ENCODE measurements at regions not wholly inside any gene's neighbourhood (a gene's known extent, or its start where the extent isn't known, plus 50 kb on each side); places are given as distances from the start of the nearest gene placed in this dataset.
A peak's percentile ranks its signal among the peaks of the same experiment; 100 is the strongest.

- peaks cover 7% of the 10 kb centered on the region for H3K9me3 ChIP-seq (ENCODE audit: control insufficient read depth, low read depth, low read length)
- no peaks in the 10 kb centered on the region for H3K36me3 ChIP-seq (ENCODE audit: control insufficient read depth in 2 of 2, extremely low read depth in 1 of 2, insufficient read depth in 2 of 2, low read length in 2 of 2)
- no peaks in the 10 kb centered on the region for H3K79me2 ChIP-seq (ENCODE audit: control insufficient read depth, insufficient read depth, low read length)
- DNase-seq (ENCODE audit: low read depth, low spot score) (peak; percentile 98), FAIRE-seq (peak; percentile 96)
- H2AFZ ChIP-seq (ENCODE audit: control insufficient read depth, low read length): no peak overlapping the region
- TF ChIP-seq EZH2 (IDR thresholded peaks at IDR 0.05; ENCODE audit: low read length) (no peak), CTCF (optimal IDR thresholded peaks at IDR 0.05 in 1 of 3, IDR thresholded peaks at IDR 0.05 in 1 of 3, conservative IDR thresholded peaks at IDR 0.05 in 1 of 3; ENCODE audit: extremely low read depth in 1 of 3, insufficient read depth in 2 of 3, low read length in 3 of 3) (no peak)
- dilution Hi-C loops (cut with MboI; ENCODE audit: extremely low pct_ligation_motif_present, low sequenced_read_pairs): no loop called here
- H3K4me1 ChIP-seq (ENCODE audit: control insufficient read depth, extremely low read depth, insufficient read depth, low read length): peaks cover 66% of the 10 kb centered on the region
- peak overlapping the region; percentile 91 for H3K27ac ChIP-seq (ENCODE audit: control insufficient read depth, insufficient read depth, low read length)
- no peaks in the 10 kb centered on the region for H3K27me3 ChIP-seq (ENCODE audit: control insufficient read depth, extremely low read depth, insufficient read depth, low read length)
- no peaks in the 10 kb centered on the region for H3K9me1 ChIP-seq (ENCODE audit: control insufficient read depth, extremely low read depth, insufficient read depth, low read length)
- peak overlapping the region; percentile 68 for H3K9ac ChIP-seq (ENCODE audit: control insufficient read depth, extremely low read depth, insufficient read depth, low read length)
- peak overlapping the region; percentile 40 for H3K4me2 ChIP-seq (ENCODE audit: control insufficient read depth, extremely low read depth, insufficient read depth, low read depth, low read length)
- H3K4me3 ChIP-seq (ENCODE audit: control insufficient read depth in 2 of 3, extremely low read depth in 1 of 3, insufficient read depth in 2 of 3, low read depth in 1 of 3, low read length in 3 of 3): no peak overlapping the region
- no peaks in the 10 kb centered on the region for H4K20me1 ChIP-seq (ENCODE audit: control insufficient read depth, extremely low read depth, insufficient read depth, low read length)
Observed at GRCh38 chr2:43086451-43087221, 139.8 kb downstream of the ZFP36L2 start.

GRCh38 chr2:43085929-43086328 lies 140.5 kb downstream of the ZFP36L2 start:
- Histone ChIP-seq H3K4me3 (ENCODE audit: control insufficient read depth in 2 of 3, extremely low read depth in 1 of 3, insufficient read depth in 2 of 3, low read depth in 1 of 3, low read length in 3 of 3) (no peak overlapping the region), H3K9me1 (ENCODE audit: control insufficient read depth, extremely low read depth, insufficient read depth, low read length) (no peaks in the 10 kb centered on the region), H3K9ac (ENCODE audit: control insufficient read depth, extremely low read depth, insufficient read depth, low read length) (peak overlapping the region; percentile 68), H3K79me2 (ENCODE audit: control insufficient read depth, insufficient read depth, low read length) (no peaks in the 10 kb centered on the region), H3K36me3 (ENCODE audit: control insufficient read depth in 2 of 2, extremely low read depth in 1 of 2, insufficient read depth in 2 of 2, low read length in 2 of 2) (no peaks in the 10 kb centered on the region), H2AFZ (ENCODE audit: control insufficient read depth, low read length) (no peak overlapping the region), H3K4me1 (ENCODE audit: control insufficient read depth, extremely low read depth, insufficient read depth, low read length) (peaks cover 69% of the 10 kb centered on the region), H4K20me1 (ENCODE audit: control insufficient read depth, extremely low read depth, insufficient read depth, low read length) (no peaks in the 10 kb centered on the region), H3K27me3 (ENCODE audit: control insufficient read depth, extremely low read depth, insufficient read depth, low read length) (no peaks in the 10 kb centered on the region), H3K9me3 (ENCODE audit: control insufficient read depth, low read depth, low read length) (peaks cover 7% of the 10 kb centered on the region), H3K27ac (ENCODE audit: control insufficient read depth, insufficient read depth, low read length) (peak overlapping the region; percentile 91), H3K4me2 (ENCODE audit: control insufficient read depth, extremely low read depth, insufficient read depth, low read depth, low read length) (no peak overlapping the region)
- no peak for FAIRE-seq
- no peak for DNase-seq (ENCODE audit: low read depth, low spot score)
- TF ChIP-seq CTCF (optimal IDR thresholded peaks at IDR 0.05 in 1 of 3, IDR thresholded peaks at IDR 0.05 in 1 of 3, conservative IDR thresholded peaks at IDR 0.05 in 1 of 3; ENCODE audit: extremely low read depth in 1 of 3, insufficient read depth in 2 of 3, low read length in 3 of 3) (no peak), EZH2 (IDR thresholded peaks at IDR 0.05; ENCODE audit: low read length) (no peak)
- dilution Hi-C loops (cut with MboI; ENCODE audit: extremely low pct_ligation_motif_present, low sequenced_read_pairs): no loop called here

Measured in keratinocyte (primary cell).